HuH-7.5 (cell line): ENCODE measurements at regions not wholly inside any gene's neighbourhood (a gene's known extent, or its start where the extent isn't known, plus 50 kb on each side); places are given as distances from the start of the nearest gene placed in this dataset.

Source experiments
- DNase-seq: peaks from one replicate; pipeline ENCODE4 v3.0.0; 2011; ENCODE audit warnings: low spot score

DNA sequence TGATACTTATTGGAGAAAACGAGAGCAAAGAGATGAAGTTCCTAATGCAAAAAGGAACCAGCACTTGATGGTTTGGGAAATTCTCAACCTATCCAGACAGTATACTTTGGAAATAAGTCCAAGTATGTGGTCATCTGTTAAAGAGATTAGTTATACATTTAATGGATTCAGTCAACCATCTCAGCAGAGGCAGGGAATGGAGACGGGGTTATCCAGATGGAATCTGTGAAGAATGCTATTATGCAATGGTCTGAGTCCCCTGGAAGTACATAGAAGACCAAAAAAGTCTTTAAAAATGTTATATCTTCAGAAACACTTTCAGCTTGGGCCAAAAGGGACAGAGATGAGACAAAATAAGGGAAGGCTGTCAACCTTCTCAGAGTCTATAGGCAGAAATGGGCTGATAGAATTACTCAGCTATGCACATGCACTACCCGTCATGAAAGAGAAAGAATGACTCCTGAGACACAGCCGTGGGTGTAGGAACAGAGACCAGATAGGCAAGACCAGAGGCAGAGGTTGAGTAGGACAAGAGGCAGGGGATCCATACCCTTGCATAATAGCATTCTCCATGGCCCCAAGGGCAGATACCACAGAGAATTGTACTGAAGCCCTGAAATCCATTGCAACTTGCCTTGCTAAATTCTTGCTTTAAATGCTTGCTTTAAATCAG is 738.8 kb upstream of the POT1 start:
- DNase-seq, result no peak

DNA sequence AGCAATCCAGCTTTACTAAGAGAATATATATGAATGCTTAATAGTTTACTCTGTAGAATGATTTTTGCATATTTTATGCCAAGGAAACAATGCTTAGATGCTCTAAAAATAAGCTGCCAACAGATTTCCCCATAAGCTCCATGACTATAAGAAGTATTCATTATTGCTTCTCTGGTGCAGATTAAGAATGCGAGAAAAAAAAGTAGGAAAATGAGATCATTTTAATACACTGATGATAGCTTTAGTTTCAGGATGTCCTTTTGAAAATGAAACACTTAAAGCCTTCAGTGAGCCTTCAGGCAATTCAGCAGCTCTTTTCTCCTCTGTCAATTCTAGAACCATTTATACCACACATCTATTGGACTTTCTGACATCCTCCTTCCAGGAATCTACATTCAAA is 735.0 kb upstream of the POT1 start:
- no peak for DNase-seq

DNA sequence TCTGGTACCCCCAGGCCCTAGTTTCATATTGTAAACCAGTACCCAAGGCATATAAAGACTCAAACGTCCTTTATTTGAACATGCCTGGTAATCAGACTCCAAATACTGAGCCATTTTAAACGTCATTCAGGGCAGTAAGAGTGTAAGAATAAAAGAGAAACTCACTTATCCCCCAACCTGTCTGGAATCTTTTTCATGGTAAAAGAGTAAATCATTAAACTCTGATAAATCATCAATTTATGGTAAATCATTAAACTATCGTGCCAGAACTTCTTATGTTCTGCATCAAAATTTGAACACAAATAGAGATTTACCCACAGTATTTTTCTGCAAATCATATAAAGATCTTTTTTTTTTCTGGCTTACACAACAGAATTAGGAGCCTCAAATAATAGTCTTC is 734.3 kb upstream of the POT1 start:
- no peak for DNase-seq

DNA sequence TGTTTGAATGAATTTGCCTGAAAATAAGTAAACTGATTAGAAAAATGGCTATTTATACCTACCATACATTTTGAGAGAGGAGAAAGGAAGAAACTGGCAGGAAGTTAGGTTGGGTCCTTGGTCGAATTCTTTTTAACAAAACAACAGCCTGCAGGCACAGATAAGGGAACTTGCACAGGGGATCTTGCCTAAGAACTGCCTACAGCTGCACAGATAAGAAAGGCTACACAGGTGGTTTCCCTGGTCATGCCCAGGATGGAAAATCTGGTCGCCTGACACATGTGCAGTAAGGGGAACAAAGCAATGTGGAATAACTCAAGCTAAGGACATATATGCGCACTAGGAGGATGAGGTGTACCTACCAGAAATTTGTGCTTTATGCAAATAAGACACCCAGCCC is 732.1 kb upstream of the POT1 start:
- DNase-seq, result no peak

DNA sequence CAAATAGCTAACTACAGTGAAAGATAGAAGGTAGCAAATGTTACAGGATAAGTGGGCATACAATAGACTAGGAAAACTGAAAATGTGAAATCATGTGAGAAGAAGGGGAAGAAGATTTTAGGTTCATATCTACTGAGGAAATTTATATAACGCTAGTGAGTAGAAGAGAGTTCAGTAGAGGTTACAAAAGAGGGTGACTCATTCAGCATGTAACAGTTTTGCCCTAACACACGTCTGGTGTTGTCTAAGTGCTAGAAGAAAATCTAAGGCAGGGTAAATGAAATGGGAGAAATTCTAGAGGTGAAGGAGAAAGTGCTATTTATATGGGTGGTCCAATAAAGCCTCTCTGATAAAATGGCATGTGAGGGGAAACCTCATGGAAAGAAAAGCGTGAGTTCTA is 731.4 kb upstream of the POT1 start:
- DNase-seq, result no peak

DNA sequence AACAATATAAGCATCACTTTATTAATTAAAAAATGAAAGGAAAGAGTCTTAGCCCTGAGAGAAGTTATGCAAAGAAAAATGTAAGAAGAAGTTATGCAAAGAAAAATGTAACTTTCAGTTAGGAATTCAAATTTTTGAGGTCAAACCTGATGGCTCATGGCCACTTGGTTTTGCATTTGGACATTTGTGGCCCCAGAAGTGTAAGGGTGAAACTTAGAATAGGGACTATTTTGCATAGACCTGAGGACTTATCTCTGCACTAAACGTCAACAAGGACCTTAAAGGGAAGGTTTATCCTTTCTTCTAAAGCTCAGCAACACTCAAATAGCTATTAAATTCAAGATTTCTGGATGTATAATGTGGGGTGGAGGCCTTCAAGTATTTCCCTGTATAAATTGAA is 724.5 kb upstream of the POT1 start:
- no peak for DNase-seq

DNA sequence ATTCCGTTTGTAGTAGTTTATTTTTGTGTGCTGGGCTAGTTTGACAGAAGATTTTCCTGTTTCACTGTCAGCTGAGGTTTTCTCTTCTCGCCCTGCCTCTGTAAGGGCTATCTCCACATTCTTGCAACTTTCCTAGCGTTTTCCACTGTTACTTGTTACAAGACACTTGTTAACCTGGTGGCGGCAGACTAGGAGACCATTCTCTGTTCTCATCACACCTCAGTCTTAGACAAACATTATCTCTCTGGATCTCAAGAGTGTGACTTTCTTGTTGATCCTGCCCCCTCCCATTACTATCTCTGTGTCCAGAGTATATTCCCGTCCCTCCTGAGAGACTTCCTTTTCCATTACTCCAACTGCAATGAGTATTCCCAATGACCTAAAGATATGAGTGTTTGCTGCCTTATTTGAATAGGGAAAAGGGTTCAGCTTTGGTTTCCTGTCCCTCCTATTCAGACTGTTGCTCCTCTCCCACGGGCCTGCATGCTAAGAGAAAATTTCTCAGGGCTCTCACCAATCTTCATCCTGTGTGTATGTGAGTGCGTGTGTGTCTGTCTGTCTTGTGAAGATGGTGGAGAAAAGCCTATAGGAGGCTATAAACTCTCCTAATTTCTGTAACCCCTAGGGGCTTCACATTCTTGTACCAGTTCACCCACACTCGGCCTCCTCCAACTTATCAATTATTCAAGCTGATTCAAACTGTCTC is 722.4 kb upstream of the POT1 start:
- no peak for DNase-seq

DNA sequence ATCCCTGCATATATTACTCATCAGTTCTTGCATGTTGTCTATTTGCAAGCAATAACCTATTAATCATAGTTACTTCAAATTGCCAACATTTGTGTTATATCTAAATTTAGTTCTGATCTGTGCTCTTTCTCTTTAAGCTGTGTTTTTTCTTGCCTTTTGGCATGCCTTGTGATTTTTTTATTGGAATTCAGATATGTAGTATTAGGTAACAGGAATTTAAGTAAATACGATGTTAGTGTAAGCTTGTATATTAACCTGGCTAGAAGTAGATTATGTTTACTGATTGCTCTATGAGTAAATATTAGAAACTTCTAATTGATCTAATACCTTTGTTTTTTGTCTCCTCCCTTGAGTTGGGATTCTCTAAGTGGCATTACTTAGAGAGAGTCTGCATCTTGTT is 718.9 kb upstream of the POT1 start:
- no peak for DNase-seq

DNA sequence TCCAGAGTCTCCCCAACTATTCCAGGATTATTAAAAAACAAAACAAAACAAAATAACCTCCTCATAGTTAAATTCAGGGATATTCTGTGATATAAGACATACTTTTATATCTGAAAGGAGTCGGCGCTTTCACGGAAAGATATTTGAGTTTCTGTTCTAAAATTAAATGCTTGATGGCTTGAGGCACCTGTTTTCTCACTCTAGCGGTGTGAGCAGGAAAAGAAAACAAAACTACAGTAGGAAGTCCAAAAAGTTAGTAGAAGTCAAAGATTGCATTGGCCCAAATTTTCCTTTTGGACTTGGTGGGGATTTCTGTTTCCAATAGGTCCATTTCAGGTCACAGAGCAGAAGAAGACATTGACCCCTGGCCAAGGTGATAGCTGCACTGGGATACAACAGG is 716.1 kb upstream of the POT1 start:
- DNase-seq, result no peak

DNA sequence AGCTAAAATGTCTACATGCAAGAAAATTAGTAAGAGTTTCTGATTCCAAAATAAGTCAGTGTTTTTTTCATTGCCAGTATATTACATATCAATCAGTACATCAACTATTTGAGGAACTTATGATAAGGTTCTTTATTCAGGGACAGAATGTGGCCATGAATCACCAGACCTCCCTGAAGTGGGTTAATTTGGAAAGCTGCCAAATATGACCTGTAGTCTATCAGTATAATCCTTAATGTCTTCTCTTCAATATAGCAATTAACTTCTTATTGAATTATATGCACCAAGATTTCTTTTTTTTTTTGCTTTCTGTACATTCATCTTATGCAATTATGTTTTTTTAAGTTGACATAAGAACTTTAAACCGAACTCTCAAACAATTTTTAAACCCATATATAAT is 714.5 kb upstream of the POT1 start:
- no peak for DNase-seq

DNA sequence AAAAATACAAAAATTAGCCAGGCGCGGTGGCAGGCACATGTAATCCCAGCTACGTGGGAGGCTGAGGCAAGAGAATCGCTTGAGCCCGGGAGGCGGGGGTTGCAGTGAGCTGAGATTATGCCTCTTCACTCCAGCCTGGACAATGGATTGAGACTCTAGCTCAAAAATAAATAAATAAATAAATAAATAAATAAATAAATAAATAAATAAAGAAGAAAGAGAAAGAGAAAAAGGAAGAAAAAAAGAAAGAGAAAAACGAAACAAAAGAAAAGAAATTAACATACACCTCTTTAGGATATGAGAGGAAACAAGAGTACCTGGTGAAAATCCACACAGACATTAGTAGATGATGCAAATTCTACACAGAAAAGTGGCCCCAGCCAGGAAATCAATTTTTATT is 713.7 kb upstream of the POT1 start:
- DNase-seq, result no peak

DNA sequence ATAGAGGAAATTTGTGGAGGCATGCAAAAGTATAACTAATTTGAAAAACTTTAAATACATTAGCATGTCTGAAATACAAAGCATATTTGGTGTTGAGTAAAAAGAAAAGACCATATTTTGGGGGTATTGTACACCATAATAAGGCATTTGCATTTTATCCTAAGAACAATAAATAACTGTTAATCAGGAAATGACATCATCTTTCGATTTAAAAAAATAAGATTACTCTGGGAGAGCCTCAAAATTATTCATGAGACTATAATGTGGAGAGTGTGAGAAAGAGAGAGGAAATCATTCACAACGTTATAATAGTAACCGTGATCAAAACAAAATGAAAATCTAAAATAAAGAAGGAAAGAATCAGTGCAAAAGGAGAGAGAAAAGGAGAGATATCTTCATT is 712.3 kb upstream of the POT1 start:
- no peak for DNase-seq

DNA sequence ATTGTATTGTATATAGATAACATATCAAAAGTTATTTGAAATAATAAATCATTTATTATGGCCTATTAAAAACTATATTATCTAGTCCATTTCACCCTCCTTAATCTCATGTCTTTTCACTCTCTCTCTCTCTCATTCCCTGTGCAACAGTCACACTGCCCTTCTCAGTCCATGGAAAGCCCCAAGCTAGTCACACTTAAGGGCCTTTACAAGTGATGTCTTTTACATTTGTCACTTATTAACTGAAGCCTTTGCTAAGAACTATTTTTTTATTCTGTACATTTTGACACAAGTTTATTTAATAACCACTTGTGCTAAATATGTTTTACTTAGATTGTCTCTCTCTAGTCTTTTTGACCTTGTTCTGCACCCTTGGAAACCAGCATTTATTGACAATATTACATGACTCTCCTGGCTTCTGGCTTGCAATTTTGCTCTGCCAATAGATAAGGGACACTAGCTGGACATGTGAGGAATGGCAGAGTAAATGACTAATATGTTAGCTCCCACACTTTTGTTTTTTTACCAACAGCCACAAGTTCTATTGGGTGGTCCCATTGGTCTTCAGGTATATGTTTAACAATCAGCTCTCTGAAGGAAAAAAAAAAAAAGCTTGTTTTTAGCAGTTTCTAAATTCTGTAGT is 706.8 kb upstream of the POT1 start:
- no peak for DNase-seq

DNA sequence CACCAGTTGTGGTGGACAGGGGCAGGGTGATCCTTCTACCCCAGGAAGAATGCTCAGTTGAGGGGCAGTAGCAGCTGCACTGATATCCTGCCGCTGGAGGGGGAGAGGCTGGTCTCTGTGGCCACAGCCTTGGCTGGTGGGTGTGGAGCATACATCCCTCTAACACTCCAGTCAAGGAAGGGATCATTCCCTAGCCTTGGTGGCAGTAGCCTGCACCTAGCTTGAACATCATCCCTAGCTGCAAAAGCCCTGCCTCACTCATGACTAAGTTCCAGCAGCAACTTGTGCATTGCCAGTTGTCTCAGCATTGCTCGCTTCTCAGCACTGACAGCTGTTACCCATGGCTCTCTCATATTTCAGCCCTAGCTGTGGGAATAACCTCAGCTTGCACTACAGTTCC is 688.9 kb upstream of the POT1 start:
- DNase-seq, result no peak

DNA sequence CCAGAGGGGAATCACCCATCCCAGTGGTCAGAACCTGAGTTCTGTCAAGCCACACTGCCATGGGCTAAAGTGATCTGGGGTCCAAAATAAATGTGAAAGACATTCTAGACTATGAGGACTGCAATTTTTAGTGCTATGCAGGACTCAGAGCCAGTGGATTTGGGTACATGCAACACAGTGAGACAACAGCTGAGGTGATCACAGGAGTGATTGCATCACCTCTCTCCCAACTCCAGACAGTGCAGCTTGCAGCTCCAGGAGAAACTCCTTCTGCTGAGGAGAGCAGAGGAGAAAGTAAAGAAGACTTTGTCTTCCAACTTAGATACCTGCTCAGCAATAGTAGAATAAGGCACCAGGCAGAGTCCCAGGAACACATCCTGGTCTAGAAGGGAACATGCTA is 682.0 kb upstream of the POT1 start:
- DNase-seq, result no peak

DNA sequence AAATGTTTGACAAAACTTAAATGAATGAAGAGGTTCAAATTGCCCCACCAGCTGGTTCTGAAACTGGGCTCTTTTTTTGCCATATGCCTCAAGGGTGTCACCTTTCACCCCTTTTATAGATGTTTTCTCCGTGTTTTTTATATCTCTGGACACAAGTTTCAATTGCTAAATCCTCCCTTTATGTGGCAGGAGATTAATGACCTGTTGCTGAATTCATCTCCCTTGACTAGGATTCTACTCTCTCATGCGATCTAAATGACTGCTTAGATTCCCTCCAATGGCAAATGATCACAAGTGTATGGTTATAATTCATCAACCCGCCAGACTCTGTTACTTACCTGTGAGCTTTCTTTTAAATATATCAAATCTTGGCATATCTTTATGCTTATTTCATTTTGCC is 677.0 kb upstream of the POT1 start:
- DNase-seq, result no peak

DNA sequence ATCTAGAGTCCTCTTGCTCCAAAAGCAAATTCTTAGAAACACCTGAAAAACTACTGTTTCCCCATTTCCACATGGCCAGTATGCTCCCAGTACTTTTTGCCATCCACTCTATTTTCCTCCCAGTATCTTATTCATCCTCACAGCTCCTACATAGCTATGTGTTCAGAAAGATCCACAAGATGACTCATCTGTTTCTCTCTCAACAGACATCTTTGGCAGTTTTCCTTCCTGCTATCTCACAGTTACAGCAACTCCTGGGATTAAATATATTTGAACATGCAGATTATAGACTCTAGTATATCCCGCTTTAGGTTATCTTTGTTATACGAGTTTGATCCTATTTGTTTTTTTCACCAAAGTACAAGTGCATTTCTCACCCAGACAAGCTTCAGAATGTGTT is 675.6 kb upstream of the POT1 start:
- no peak for DNase-seq

DNA sequence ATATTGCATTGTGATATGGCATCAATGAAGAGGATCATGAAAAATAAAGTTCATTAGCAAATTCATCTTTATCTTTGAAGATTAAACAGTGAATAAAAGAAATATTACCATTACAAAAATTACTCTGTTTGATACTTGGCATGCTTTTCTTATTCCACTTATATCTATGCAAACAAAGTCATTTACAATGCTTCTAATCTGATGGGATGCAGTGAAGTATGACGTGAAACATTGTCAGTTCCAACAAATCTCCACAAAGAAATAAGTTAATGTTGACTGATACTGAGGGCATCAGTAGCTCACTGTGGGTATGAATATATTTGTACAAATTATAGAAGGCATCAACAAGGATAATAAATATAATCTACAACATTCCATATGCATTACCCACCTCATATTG is 672.8 kb upstream of the POT1 start:
- DNase-seq, result no peak

DNA sequence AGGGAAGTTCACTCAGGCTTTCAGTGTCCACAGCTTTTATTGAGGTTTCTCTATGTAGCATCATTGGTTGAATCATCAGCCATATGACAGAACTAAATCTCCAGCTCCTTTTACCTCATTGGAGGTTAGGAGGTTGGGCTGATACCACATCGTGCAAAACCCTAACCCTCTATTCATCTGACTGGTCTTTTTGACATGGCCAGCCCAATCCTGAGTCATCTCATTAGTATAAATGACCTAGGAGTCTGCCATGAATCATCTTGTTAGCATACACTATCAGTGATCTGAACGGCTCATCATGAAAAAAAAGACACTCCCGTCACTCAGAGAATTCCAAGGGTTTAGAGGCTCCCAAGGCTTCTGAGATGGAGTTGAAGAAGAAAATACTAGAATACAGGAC is 669.8 kb upstream of the POT1 start:
- no peak for DNase-seq

DNA sequence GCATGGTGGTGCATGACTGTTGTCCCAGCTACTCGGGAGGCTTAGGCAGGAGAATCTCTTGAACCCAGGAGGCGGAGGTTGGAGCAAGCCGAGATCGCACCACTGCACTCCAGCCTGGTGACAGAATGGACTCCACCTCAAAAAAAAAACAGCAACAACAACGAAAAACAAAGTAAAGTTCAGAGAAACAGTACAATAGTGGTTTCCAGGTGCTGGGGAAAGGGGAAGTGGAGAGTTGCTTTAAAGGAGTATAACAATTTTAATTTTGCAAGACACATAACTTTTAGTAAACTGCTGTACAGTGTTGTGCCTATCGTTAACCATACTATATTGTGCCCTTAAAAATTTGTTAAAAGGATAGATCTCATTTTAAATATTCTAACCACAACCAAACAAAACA is 662.7 kb upstream of the POT1 start:
- no peak for DNase-seq

DNA sequence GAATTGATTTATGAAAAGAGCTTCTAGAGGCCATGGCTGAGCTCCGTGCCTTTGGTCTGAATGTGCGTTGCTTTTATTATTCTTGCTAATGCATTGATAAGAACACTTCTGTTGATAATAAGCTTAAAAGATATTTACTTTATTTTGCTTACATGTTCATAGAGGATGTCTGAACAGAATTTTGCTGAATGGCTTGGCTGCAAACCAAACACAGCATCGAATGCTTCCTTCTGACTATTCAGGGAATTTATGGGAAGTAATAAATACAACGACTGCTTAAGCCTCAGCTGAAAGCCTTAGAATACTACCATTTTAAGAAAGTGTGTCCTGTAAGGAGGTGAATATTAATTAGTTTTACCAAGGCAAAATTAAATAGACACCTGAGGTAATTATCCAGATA is 643.5 kb upstream of the POT1 start:
- DNase-seq, result no peak

DNA sequence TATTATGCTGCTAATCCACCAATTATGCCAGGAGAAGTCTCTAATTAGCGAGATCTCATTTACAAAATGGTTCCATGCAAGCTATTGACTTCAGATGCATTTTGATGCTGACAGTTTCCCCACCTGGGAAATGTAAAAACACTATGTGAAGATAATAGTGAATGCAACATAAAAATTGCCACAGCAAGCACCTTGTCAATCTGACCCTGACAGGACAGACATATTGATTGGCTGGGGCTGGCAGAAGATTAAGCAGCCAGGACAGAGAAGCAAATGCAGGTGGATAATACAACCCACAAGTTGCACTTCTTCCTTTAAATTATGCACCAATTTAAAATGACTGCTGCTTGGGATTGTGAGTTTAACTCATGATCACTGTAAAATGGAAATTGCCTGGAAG is 642.8 kb upstream of the POT1 start:
- no peak for DNase-seq

DNA sequence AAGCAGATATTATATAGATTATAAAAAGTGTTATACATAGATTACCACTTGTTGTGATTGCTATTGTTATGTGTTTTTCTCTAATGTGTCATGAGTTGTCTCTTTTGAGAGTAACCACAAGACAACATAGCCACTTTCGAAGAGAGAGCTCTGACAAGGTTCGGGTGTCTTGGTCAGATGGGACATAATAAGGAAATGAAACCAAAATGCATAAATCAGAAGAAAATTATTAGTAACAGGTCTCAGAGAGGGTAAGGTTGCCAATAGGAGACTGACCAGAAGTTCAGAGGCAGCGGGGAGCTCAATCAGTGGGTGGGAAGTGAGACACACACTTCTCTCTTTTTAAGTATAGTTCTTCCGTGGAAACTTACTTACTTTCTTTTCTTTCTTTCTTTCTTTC is 639.2 kb upstream of the POT1 start:
- no peak for DNase-seq

DNA sequence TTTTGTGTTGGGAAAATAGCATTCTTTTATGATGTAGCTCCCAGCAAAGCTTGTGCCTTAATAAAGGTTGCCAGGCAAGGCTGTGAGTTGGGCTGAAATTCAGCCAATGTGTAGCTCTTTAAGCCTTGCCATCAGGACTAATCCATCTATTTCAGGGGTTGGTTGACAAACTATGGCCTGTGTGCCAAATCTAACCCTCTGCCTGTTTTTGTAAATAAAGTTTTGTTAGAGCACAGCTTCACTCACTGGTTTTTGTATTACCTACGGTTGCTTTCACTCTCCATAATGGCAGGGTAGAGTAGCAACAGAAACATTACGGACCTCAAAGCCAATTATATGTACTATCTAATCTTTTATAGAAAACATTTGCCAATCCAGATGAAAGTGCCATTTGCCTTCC is 638.1 kb upstream of the POT1 start:
- no peak for DNase-seq
